Kasumi-1 (cell line): ENCODE measurements at regions not wholly inside any gene's neighbourhood (a gene's known extent, or its start where the extent isn't known, plus 50 kb on each side); places are given as distances from the start of the nearest gene placed in this dataset.

ENCODE experiments used
- DNase-seq, 2 experiments: peaks; one replicate each; lab custom pipeline; 2025; lab: John Stamatoyannopoulos, UW

- no peak for DNase-seq
These were observed 69.8 kb upstream of the RGS18 start for GRCh38 chr1:192088496-192088895.

- DNase-seq: no peak
These were observed 60.3 kb upstream of the RGS18 start for GRCh38 chr1:192098001-192098400.

- no peak for DNase-seq
These were observed 58.9 kb upstream of the RGS18 start for GRCh38 chr1:192099328-192099727.

- no peak for DNase-seq
These were observed 57.4 kb upstream of the RGS18 start for GRCh38 chr1:192100686-192101468.

- DNase-seq: no peak
These were observed 54.1 kb upstream of the RGS18 start for GRCh38 chr1:192104128-192104527.

- DNase-seq: no peak
These were observed 53.4 kb upstream of the RGS18 start for GRCh38 chr1:192104852-192105251.

- DNase-seq: no peak
These were observed 50.1 kb upstream of the RGS18 start for GRCh38 chr1:192108161-192108560.
